ENCODE measurements at regions not wholly inside any gene's neighbourhood (a gene's known extent, or its start where the extent isn't known, plus 50 kb on each side); places are given as distances from the start of the nearest gene placed in this dataset.

DNA sequence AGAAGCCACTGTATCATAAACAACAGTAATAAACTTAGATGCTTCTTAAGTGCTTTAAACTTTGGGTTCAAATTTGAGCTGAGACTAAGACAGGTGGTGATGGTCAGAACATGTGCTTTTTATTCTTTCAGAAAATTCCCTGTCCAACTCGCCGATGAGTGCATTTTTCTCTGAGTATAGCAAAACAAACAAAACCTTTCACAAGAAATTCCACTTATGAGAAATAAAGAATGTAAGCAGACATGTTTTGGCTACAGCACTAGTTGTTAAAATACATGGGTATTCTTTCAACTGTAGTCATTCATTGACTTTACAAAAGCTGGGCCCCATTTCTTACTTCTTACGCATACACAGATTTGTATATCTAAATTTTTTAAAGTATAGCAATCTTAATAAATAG is 125.6 kb downstream of the SPRY2 start:
- Histone ChIP-seq H3F3A (ENCODE audit: insufficient read depth) (no peaks in the 10 kb centered on the region), H3K9me3 (ENCODE audit: insufficient read depth, low read length) (no peaks in the 10 kb centered on the region), H3K27ac (ENCODE audit: low read depth, low read length) (no peak overlapping the region), H3K79me2 (ENCODE audit: insufficient read depth, low read length) (no peaks in the 10 kb centered on the region), H3K9me2 (replicated peaks; ENCODE audit: insufficient read depth, low read length) (no peaks in the 10 kb centered on the region), H3K36me3 (ENCODE audit: low read length) (no peaks in the 10 kb centered on the region), H3K27me3 (ENCODE audit: low read length) (no peaks in the 10 kb centered on the region), H3K4me2 (ENCODE audit: low read depth, low read length, poor library complexity, severe bottlenecking) (no peak overlapping the region), H3K9ac (ENCODE audit: low read length) (no peak overlapping the region), H4K20me1 (ENCODE audit: low read depth, low read length) (no peaks in the 10 kb centered on the region), H3K4me3 (ENCODE audit: insufficient read depth, low read length, poor library complexity, severe bottlenecking) (no peak overlapping the region), H2AFZ (ENCODE audit: low read depth, low read length, severe bottlenecking) (no peak overlapping the region)
- no peak for TF ChIP-seq EZH2phosphoT487 (conservative IDR thresholded peaks at IDR 0.05; ENCODE audit: low read length)
- TF ChIP-seq, protein P1, sequence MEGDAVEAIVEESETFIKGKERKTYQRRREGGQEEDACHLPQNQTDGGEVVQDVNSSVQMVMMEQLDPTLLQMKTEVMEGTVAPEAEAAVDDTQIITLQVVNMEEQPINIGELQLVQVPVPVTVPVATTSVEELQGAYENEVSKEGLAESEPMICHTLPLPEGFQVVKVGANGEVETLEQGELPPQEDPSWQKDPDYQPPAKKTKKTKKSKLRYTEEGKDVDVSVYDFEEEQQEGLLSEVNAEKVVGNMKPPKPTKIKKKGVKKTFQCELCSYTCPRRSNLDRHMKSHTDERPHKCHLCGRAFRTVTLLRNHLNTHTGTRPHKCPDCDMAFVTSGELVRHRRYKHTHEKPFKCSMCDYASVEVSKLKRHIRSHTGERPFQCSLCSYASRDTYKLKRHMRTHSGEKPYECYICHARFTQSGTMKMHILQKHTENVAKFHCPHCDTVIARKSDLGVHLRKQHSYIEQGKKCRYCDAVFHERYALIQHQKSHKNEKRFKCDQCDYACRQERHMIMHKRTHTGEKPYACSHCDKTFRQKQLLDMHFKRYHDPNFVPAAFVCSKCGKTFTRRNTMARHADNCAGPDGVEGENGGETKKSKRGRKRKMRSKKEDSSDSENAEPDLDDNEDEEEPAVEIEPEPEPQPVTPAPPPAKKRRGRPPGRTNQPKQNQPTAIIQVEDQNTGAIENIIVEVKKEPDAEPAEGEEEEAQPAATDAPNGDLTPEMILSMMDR (IDR thresholded peaks at IDR 0.05; ENCODE audit: insufficient read depth, low read length, poor library complexity, severe bottlenecking): no peak

DNA sequence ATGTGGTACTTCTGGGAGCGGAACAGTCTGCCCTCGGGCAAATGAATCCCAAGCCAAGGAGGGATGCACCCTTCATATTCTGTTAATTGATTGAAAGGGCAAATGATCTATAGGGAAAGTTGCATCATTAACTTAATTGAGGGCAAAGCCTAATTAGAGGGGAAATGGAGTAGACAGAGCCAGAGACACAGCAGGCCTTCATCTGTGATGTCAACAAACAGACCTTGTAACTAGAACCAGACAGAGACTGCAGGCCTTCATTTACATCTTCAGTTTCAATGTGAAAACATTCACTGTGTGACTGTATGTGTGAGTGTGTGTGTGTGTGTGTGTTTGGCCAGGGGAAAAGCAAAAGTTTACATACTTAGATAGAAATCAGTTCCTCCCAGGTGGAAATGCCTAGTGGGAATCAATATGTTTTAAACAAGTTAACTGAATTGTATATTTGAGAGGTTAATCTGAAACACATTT is 126.4 kb downstream of the SPRY2 start:
- Histone ChIP-seq H3K79me2 (ENCODE audit: insufficient read depth, low read length) (no peaks in the 10 kb centered on the region), H3K36me3 (ENCODE audit: low read length) (no peaks in the 10 kb centered on the region), H3K27ac (ENCODE audit: low read depth, low read length) (no peak overlapping the region), H3F3A (ENCODE audit: insufficient read depth) (no peaks in the 10 kb centered on the region), H3K4me3 (ENCODE audit: insufficient read depth, low read length, poor library complexity, severe bottlenecking) (no peak overlapping the region), H3K4me2 (ENCODE audit: low read depth, low read length, poor library complexity, severe bottlenecking) (no peak overlapping the region), H2AFZ (ENCODE audit: low read depth, low read length, severe bottlenecking) (no peak overlapping the region), H3K9me2 (replicated peaks; ENCODE audit: insufficient read depth, low read length) (no peaks in the 10 kb centered on the region), H3K9me3 (ENCODE audit: insufficient read depth, low read length) (no peaks in the 10 kb centered on the region), H4K20me1 (ENCODE audit: low read depth, low read length) (no peaks in the 10 kb centered on the region), H3K27me3 (ENCODE audit: low read length) (no peaks in the 10 kb centered on the region), H3K9ac (ENCODE audit: low read length) (no peak overlapping the region)
- TF ChIP-seq EZH2phosphoT487 (conservative IDR thresholded peaks at IDR 0.05; ENCODE audit: low read length): no peak
- TF ChIP-seq, protein P1 (IDR thresholded peaks at IDR 0.05; ENCODE audit: insufficient read depth, low read length, poor library complexity, severe bottlenecking): no peak

DNA sequence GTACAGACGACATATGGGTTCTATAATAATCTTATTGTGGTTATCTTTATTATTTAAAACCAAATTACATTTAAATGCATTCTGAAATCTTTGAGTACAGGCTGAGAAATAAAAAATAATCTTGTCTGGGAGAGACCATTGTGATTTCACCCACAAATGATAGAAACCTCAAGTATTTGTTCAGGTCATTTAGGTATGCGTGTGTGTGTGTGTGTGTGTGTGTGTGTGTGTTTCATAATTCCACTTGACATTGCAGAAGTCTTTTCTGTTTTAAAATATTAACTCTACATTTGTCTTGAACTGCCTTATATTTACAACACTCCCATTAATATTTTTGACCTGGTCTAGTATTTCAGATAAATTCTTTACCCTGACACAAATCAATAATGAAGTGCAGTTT is 126.9 kb downstream of the SPRY2 start:
- Histone ChIP-seq H3K9me2 (replicated peaks; ENCODE audit: insufficient read depth, low read length) (no peaks in the 10 kb centered on the region), H3K9me3 (ENCODE audit: insufficient read depth, low read length) (no peaks in the 10 kb centered on the region), H4K20me1 (ENCODE audit: low read depth, low read length) (no peaks in the 10 kb centered on the region), H2AFZ (ENCODE audit: low read depth, low read length, severe bottlenecking) (no peak overlapping the region), H3K4me2 (ENCODE audit: low read depth, low read length, poor library complexity, severe bottlenecking) (no peak overlapping the region), H3K4me3 (ENCODE audit: insufficient read depth, low read length, poor library complexity, severe bottlenecking) (no peak overlapping the region), H3K36me3 (ENCODE audit: low read length) (no peaks in the 10 kb centered on the region), H3K9ac (ENCODE audit: low read length) (no peak overlapping the region), H3K27ac (ENCODE audit: low read depth, low read length) (no peak overlapping the region), H3K79me2 (ENCODE audit: insufficient read depth, low read length) (no peaks in the 10 kb centered on the region), H3K27me3 (ENCODE audit: low read length) (no peaks in the 10 kb centered on the region), H3F3A (ENCODE audit: insufficient read depth) (no peaks in the 10 kb centered on the region)
- TF ChIP-seq EZH2phosphoT487 (conservative IDR thresholded peaks at IDR 0.05; ENCODE audit: low read length): no peak
- TF ChIP-seq, protein P1 (IDR thresholded peaks at IDR 0.05; ENCODE audit: insufficient read depth, low read length, poor library complexity, severe bottlenecking): no peak

Data from SU-DHL-6 (cell line).